Gastrocnemius medialis (tissue), 4 donors: ENCODE measurements at regions not wholly inside any gene's neighbourhood (a gene's known extent, or its start where the extent isn't known, plus 50 kb on each side); places are given as distances from the start of the nearest gene placed in this dataset.

Experiments used
- POLR2A ChIP-seq, 2 donors: fragments of 450-650 bp; IDR thresholded peaks; one replicate each; pipeline ENCODE4 v1.6.1; 2017; ENCODE audit warnings: antibody characterized with exemption in 2 of 2, mild to moderate bottlenecking in 2 of 2, moderate library complexity in 2 of 2
- TF ChIP-seq, protein P1 (sequence below), 5 experiments: fragments of 450-650 bp in 3 of 5; fragments of 200-600 bp in 2 of 5; sonication (generic) in 2 of 5; IDR thresholded peaks in 4 of 5; conservative IDR thresholded peaks in 1 of 5; 1 replicate in 4 of 5; 2 replicates in 1 of 5; pipeline ENCODE4 v1.5.1; 2016 to 2019; ENCODE audit warnings: antibody characterized with exemption in 5 of 5, mild to moderate bottlenecking in 3 of 5, moderate library complexity in 3 of 5

DNA sequence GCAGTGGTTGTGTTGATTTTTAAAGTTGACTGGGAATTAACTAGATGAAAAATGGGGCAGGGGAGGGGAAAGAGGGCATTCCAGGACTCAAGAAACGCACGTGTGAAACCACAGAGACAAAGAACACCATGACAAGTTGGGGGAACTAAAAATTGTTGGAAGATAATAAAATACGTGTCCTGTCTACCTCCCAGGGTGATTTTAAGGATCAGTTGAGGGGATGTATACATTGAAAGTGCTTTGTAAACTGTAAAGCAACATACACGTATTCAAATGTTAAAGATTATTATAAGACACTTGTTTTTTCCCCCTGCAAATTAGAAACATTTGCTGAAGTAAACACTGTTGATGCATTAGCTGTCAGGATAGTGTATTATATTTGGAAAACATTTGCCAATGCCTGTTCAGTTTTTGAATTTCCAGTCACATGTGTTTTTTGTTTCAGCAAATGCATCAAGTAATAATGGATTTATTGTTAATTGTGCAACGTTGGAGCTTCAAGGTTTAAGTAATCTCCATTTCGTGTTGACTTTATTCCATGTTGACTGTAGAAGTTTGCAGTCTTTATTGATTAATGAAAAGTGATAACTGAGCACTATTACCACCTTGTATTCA is 412.7 kb downstream of the ACTL7B start:
- TF ChIP-seq, protein P1, sequence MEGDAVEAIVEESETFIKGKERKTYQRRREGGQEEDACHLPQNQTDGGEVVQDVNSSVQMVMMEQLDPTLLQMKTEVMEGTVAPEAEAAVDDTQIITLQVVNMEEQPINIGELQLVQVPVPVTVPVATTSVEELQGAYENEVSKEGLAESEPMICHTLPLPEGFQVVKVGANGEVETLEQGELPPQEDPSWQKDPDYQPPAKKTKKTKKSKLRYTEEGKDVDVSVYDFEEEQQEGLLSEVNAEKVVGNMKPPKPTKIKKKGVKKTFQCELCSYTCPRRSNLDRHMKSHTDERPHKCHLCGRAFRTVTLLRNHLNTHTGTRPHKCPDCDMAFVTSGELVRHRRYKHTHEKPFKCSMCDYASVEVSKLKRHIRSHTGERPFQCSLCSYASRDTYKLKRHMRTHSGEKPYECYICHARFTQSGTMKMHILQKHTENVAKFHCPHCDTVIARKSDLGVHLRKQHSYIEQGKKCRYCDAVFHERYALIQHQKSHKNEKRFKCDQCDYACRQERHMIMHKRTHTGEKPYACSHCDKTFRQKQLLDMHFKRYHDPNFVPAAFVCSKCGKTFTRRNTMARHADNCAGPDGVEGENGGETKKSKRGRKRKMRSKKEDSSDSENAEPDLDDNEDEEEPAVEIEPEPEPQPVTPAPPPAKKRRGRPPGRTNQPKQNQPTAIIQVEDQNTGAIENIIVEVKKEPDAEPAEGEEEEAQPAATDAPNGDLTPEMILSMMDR (IDR thresholded peaks at IDR 0.05 in 4 of 5, conservative IDR thresholded peaks at IDR 0.05 in 1 of 5): no peak
- TF ChIP-seq POLR2A (IDR thresholded peaks at IDR 0.05): no peak
